HEK293 (cell line): ENCODE measurements at regions not wholly inside any gene's neighbourhood (a gene's known extent, or its start where the extent isn't known, plus 50 kb on each side); places are given as distances from the start of the nearest gene placed in this dataset.

Experiments
- REST ChIP-seq: fragments of 450-650 bp; formaldehyde crosslinking; IDR thresholded peaks from 2 replicates; pipeline ENCODE4 v1.5.1; 2016; ENCODE audit warnings: missing biosample characterization, missing genetic modification characterization
- ZBTB20 ChIP-seq: fragments of 450-650 bp; formaldehyde crosslinking; IDR thresholded peaks from 2 replicates; pipeline ENCODE4 v1.5.1; 2016; ENCODE audit warnings: missing biosample characterization, missing genetic modification characterization
- ZIC2 ChIP-seq: fragments of 450-650 bp; formaldehyde crosslinking; IDR thresholded peaks from 2 replicates; pipeline ENCODE4 v1.5.1; 2016; ENCODE audit warnings: missing biosample characterization, missing genetic modification characterization
- ZNF114 ChIP-seq: fragments of 450-650 bp; formaldehyde crosslinking; IDR thresholded peaks from 2 replicates; pipeline ENCODE4 v1.5.0; 2017; ENCODE audit warnings: missing biosample characterization, missing genetic modification characterization
- ZNF274 ChIP-seq, 2 experiments: fragments of 200-500 bp in 1 of 2; fragments of 450-650 bp in 1 of 2; sonication (Bioruptor generic) in 1 of 2; formaldehyde crosslinking in 1 of 2; IDR thresholded peaks; 2 replicates each; pipeline versions ENCODE4 v1.5.1 to v1.6.1; 2014 to 2016; ENCODE audit warnings: borderline replicate concordance in 1 of 2, inconsistent platforms in 1 of 2, low read length in 1 of 2, missing biosample characterization in 1 of 2, missing genetic modification characterization in 1 of 2
- ZNF549 ChIP-seq: fragments of 450-650 bp; IDR thresholded peaks from 2 replicates; pipeline ENCODE4 v1.5.1; 2018; ENCODE audit warnings: missing biosample characterization, missing genetic modification characterization, mild to moderate bottlenecking, inconsistent platforms, moderate library complexity
- ZNF610 ChIP-seq: fragments of 450-650 bp; formaldehyde crosslinking; IDR thresholded peaks from 2 replicates; pipeline ENCODE4 v1.5.1; 2016; ENCODE audit warnings: missing biosample characterization, missing genetic modification characterization, borderline replicate concordance
- TF ChIP-seq, protein P1 (sequence below): fragments of 450-650 bp; formaldehyde crosslinking; IDR thresholded peaks from 2 replicates; pipeline ENCODE4 v1.5.1; 2016; ENCODE audit warnings: missing biosample characterization, missing genetic modification characterization
- TF ChIP-seq, protein P2 (sequence below): fragments of 450-650 bp; formaldehyde crosslinking; IDR thresholded peaks from 2 replicates; pipeline ENCODE4 v1.5.1; 2016; ENCODE audit warnings: missing biosample characterization, missing genetic modification characterization

- TF ChIP-seq ZNF274 (IDR thresholded peaks at IDR 0.05; ENCODE audit: low read length) (no peak), ZNF274 (tag by site-specific recombination; IDR thresholded peaks at IDR 0.05; ENCODE audit: borderline replicate concordance) (no peak), ZNF610 (tag by site-specific recombination) (no peak), ZIC2 (tag by site-specific recombination) (no peak), ZBTB20 (tag by site-specific recombination) (no peak), ZNF114 (no peak), REST (no peak), ZNF549 (no peak)
- TF ChIP-seq, protein P1, sequence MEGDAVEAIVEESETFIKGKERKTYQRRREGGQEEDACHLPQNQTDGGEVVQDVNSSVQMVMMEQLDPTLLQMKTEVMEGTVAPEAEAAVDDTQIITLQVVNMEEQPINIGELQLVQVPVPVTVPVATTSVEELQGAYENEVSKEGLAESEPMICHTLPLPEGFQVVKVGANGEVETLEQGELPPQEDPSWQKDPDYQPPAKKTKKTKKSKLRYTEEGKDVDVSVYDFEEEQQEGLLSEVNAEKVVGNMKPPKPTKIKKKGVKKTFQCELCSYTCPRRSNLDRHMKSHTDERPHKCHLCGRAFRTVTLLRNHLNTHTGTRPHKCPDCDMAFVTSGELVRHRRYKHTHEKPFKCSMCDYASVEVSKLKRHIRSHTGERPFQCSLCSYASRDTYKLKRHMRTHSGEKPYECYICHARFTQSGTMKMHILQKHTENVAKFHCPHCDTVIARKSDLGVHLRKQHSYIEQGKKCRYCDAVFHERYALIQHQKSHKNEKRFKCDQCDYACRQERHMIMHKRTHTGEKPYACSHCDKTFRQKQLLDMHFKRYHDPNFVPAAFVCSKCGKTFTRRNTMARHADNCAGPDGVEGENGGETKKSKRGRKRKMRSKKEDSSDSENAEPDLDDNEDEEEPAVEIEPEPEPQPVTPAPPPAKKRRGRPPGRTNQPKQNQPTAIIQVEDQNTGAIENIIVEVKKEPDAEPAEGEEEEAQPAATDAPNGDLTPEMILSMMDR (tag by site-specific recombination), result no peak
- TF ChIP-seq, protein P2, sequence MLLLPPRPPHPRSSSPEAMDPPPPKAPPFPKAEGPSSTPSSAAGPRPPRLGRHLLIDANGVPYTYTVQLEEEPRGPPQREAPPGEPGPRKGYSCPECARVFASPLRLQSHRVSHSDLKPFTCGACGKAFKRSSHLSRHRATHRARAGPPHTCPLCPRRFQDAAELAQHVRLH (tag by site-specific recombination), result no peak
Measured at GRCh38 chr3:40939741-40940130, 259.6 kb upstream of the CTNNB1 start.
